Aorta (tissue), 5 donors: ENCODE measurements at regions not wholly inside any gene's neighbourhood (a gene's known extent, or its start where the extent isn't known, plus 50 kb on each side); places are given as distances from the start of the nearest gene placed in this dataset.

ENCODE experiments used
- ATAC-seq: fragments of 200-7000 bp; cut with Tn5 transposase; one replicate; pipeline ENCODE4 v1.9.1; 2022; ENCODE audit warnings: moderate library complexity; ENCODE audit not compliant: low FRiP score
- DNase-seq, 2 donors: peaks; one replicate each; pipeline ENCODE4 v3.0.0-alpha.2; 2020
- H3K27ac ChIP-seq, 2 donors: one replicate each; pipeline ENCODE4 v1.5.1; 2013; ENCODE audit warnings: low read length in 2 of 2, mild to moderate bottlenecking in 2 of 2, moderate library complexity in 2 of 2, control low read depth in 1 of 2, inconsistent platforms in 1 of 2, low read depth in 1 of 2
- H3K27me3 ChIP-seq, 2 donors: one replicate each; pipeline ENCODE4 v1.6.1; 2013; ENCODE audit warnings: control low read depth in 1 of 2, low read length in 1 of 2, mild to moderate bottlenecking in 1 of 2, moderate library complexity in 1 of 2; ENCODE audit not compliant: insufficient read depth in 2 of 2, control insufficient read depth in 1 of 2
- H3K36me3 ChIP-seq, 2 donors: one replicate each; pipeline ENCODE4 v1.6.1; 2013; ENCODE audit warnings: control low read depth in 1 of 2, low read length in 1 of 2, mild to moderate bottlenecking in 1 of 2; ENCODE audit not compliant: insufficient read depth in 2 of 2, control insufficient read depth in 1 of 2
- H3K4me1 ChIP-seq, 2 donors: one replicate each; pipeline ENCODE4 v1.6.1; 2013; ENCODE audit warnings: low read length in 2 of 2, control low read depth in 1 of 2, mild to moderate bottlenecking in 1 of 2, moderate library complexity in 1 of 2; ENCODE audit not compliant: insufficient read depth in 2 of 2, control insufficient read depth in 1 of 2
- H3K4me3 ChIP-seq, 2 donors: one replicate each; pipeline ENCODE4 v1.5.1; 2013; ENCODE audit warnings: low read length in 2 of 2, control low read depth in 1 of 2, mild to moderate bottlenecking in 1 of 2
- H3K9me3 ChIP-seq: one replicate; pipeline ENCODE4 v1.6.1; 2013; ENCODE audit warnings: mild to moderate bottlenecking, low read length; ENCODE audit not compliant: control insufficient read depth
- WGBS, 2 donors: extraction: QIAGEN DNeasy Blood & Tissue Kit; methylation state at CpG; one replicate each; pipeline ENCODE4 v1.1.7; 2013; 5-methylcytosine and 5-hydroxymethylcytosine counted together
- intact Hi-C, 2 donors: fragments of 100-400 bp; cut with DNase I; formaldehyde crosslinking; loops; one replicate each; pipeline versions ENCODE4 v1.14.2 to v1.15.0; 2022
- donor health status: healthy with polysubstance abuse.
- donor health status: Bipolar disorder and iron deficiency.
- donor health status: DM: no; HTN: no; CAD: no.
- donor health status: DM: no; HTN: no; CAD: no.
- donor health status: DM: yes; HTN: yes; CAD: no.

- WGBS, 2 donors, result 88 to 92% methylated on average over 2 of the region's 2 CpGs
- Histone ChIP-seq H3K27me3 (no peaks in the 10 kb centered on the region), H3K4me1 (no peaks in the 10 kb centered on the region), H3K27ac (no peak overlapping the region), H3K36me3 (no peaks in the 10 kb centered on the region), H3K9me3 (no peaks in the 10 kb centered on the region), H3K4me3 (no peak overlapping the region)
- ATAC-seq (no peak), DNase-seq (no peak)
- intact Hi-C loops, result no loop called here
These were observed 338.8 kb downstream of the MIAT start for GRCh38 chr22:26996154-26996553.

GRCh38 chr22:26998129-26998528 is 340.7 kb downstream of the MIAT start:
- no peak overlapping the region for H3K27ac ChIP-seq
- no peak overlapping the region for H3K4me3 ChIP-seq
- no peaks in the 10 kb centered on the region for H3K36me3 ChIP-seq
- no peaks in the 10 kb centered on the region for H3K27me3 ChIP-seq
- DNase-seq, result no peak
- no peaks in the 10 kb centered on the region for H3K4me1 ChIP-seq
- 70 to 77% methylated on average over 3 of the region's 3 CpGs for WGBS, 2 donors
- H3K9me3 ChIP-seq, result no peaks in the 10 kb centered on the region
- ATAC-seq, result no peak
- intact Hi-C loops, result no loop called here

GRCh38 chr22:26998716-26999115 is 341.3 kb downstream of the MIAT start:
- H3K27ac ChIP-seq, result no peak overlapping the region
- no peaks in the 10 kb centered on the region for H3K4me1 ChIP-seq
- no peaks in the 10 kb centered on the region for H3K9me3 ChIP-seq
- 52 to 82% methylated on average over 6 of the region's 6 CpGs for WGBS, 2 donors
- DNase-seq (no peak), ATAC-seq (no peak)
- intact Hi-C loops, result no loop called here
- no peaks in the 10 kb centered on the region for H3K27me3 ChIP-seq
- no peaks in the 10 kb centered on the region for H3K36me3 ChIP-seq
- H3K4me3 ChIP-seq, result no peak overlapping the region

- Histone ChIP-seq H3K4me1 (no peaks in the 10 kb centered on the region), H3K27me3 (no peaks in the 10 kb centered on the region), H3K36me3 (no peaks in the 10 kb centered on the region), H3K9me3 (no peaks in the 10 kb centered on the region), H3K27ac (no peak overlapping the region), H3K4me3 (no peak overlapping the region)
- ATAC-seq, result peak; percentile 22
- DNase-seq, result no peak
- intact Hi-C loops, result no loop called here
- 82% methylated on average over 11 of the region's 11 CpGs for WGBS, 2 donors
These were observed 345.9 kb downstream of the MIAT start for GRCh38 chr22:27003297-27003696.

GRCh38 chr22:27004434-27004833 is 347.0 kb downstream of the MIAT start:
- no peaks in the 10 kb centered on the region for H3K4me1 ChIP-seq
- DNase-seq (no peak), ATAC-seq (no peak)
- no peak overlapping the region for H3K4me3 ChIP-seq
- H3K36me3 ChIP-seq, result no peaks in the 10 kb centered on the region
- H3K27me3 ChIP-seq, result no peaks in the 10 kb centered on the region
- intact Hi-C loops, result no loop called here
- H3K9me3 ChIP-seq, result no peaks in the 10 kb centered on the region
- 84 to 92% methylated on average over 1 of the region's 1 CpG for WGBS, 2 donors
- no peak overlapping the region for H3K27ac ChIP-seq

- 94 to 100% methylated on average over 1 of the region's 1 CpG for WGBS, 2 donors
- H3K27me3 ChIP-seq, result no peaks in the 10 kb centered on the region
- H3K27ac ChIP-seq, result no peak overlapping the region
- DNase-seq (no peak), ATAC-seq (no peak)
- H3K4me3 ChIP-seq, result no peak overlapping the region
- intact Hi-C loops, result no loop called here
- H3K4me1 ChIP-seq, result peaks cover 0 to 3% of the 10 kb centered on the region in 2 donors
- no peaks in the 10 kb centered on the region for H3K9me3 ChIP-seq
- H3K36me3 ChIP-seq, result no peaks in the 10 kb centered on the region
These were observed 351.1 kb downstream of the MIAT start for GRCh38 chr22:27008454-27008853.

- intact Hi-C loops, result no loop called here
- Histone ChIP-seq H3K36me3 (no peaks in the 10 kb centered on the region), H3K4me3 (no peak overlapping the region), H3K27ac (no peak overlapping the region), H3K9me3 (no peaks in the 10 kb centered on the region), H3K27me3 (no peaks in the 10 kb centered on the region), H3K4me1 (peaks cover 0 to 3% of the 10 kb centered on the region in 2 donors)
- DNase-seq (no peak), ATAC-seq (no peak)
- WGBS, 2 donors, result 89 to 90% methylated on average over 3 of the region's 3 CpGs
These were observed 353.7 kb downstream of the MIAT start for GRCh38 chr22:27011133-27011532.

GRCh38 chr22:27011717-27012116 is 354.3 kb downstream of the MIAT start:
- Histone ChIP-seq H3K4me1 (peaks cover 0 to 3% of the 10 kb centered on the region in 2 donors), H3K36me3 (no peaks in the 10 kb centered on the region), H3K9me3 (no peaks in the 10 kb centered on the region), H3K27me3 (no peaks in the 10 kb centered on the region), H3K4me3 (no peak overlapping the region), H3K27ac (no peak overlapping the region)
- 88 to 92% methylated on average over 3 of the region's 3 CpGs for WGBS, 2 donors
- DNase-seq (no peak), ATAC-seq (no peak)
- intact Hi-C loops, result no loop called here

GRCh38 chr22:27019827-27020226 is 362.4 kb downstream of the MIAT start:
- peak; percentile 62 for ATAC-seq

More at GRCh38 chr22:27019827-27020226, 362.4 kb downstream of the MIAT start:
- Histone ChIP-seq H3K4me3 (no peak overlapping the region), H3K36me3 (no peaks in the 10 kb centered on the region), H3K27ac (peak overlapping the region; percentile 86), H3K4me1 (no peaks in the 10 kb centered on the region), H3K9me3 (no peaks in the 10 kb centered on the region), H3K27me3 (no peaks in the 10 kb centered on the region)
- peak; percentile 57 to 80 for DNase-seq
- 34 to 39% methylated on average over 4 of the region's 4 CpGs for WGBS, 2 donors
- intact Hi-C loops, result loop anchor here (5.0 kb wide), 2 partner anchors 87 to 133 kb away; no protein-coding TSS in a partner anchor
